SIG-M5 treated with dmso at 0.1 percent for 504 hours (cell line): ENCODE measurements at regions not wholly inside any gene's neighbourhood (a gene's known extent, or its start where the extent isn't known, plus 50 kb on each side); places are given as distances from the start of the nearest gene placed in this dataset.

Experiments
- DNase-seq: peaks from one replicate; lab custom pipeline; 2025; ENCODE audit not compliant: unreplicated experiment; lab: John Stamatoyannopoulos, UW

- DNase-seq, result no peak
These were observed 303.7 kb downstream of the KCNN2 start for GRCh38 chr5:114665551-114665950.

- no peak for DNase-seq
These were observed 298.9 kb downstream of the KCNN2 start for GRCh38 chr5:114660791-114661190.

DNA sequence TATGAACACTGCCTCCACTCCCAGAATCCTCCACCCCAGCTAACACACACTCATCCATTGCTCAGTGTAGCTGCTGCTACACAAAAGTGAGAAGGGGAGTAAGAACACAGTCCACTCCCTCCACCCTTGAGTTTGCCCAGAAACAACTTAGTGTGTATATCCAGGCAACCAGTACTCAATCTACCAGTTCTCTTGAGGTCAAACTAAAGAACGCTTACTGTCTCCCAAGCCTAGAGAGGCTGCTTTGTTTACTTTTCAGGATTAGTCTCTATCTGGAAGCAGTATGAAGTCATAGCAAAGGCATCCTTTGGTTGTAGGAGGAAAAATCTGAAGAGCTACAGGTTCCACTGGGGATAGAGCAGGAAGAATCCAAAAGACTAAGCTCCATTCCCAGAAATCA, 296.3 kb downstream of the KCNN2 start:
- DNase-seq, result no peak

DNA sequence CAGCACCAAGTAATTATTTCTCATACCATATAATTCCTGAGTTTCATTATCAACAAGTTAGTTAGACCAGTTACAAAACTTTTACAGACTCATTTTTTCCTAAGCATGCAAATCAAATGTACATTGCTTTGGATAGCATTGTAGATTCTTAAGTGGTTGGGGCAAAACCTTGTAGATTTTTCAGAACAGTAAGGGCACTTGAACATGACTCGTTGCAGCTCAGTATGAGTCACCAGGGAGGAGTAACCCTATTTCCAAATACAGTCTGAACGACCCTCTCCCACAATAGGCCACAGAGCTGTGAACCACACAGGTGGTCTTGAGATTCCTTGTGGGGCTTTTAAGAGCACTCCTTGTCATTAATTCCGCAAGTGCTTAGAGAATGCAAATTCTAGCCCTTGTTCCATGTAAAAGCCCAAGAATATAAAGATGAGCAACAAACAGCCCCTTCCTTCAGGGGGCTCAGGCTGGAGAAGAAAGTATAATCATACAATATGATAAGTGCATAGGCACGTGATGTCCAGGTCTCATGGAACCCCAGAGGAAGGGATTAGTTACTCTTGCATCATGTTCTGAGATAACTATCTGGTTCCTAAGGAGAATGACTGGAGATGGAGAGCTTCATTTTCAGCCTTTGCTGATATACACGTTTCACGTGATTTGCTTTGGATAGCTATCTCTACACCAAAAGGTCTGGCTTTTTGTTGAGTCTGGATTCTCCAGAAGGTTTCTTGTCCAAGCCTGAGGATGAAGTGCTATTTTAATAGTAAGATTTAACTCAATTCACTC, 295.7 kb downstream of the KCNN2 start:
- DNase-seq, result no peak

DNA sequence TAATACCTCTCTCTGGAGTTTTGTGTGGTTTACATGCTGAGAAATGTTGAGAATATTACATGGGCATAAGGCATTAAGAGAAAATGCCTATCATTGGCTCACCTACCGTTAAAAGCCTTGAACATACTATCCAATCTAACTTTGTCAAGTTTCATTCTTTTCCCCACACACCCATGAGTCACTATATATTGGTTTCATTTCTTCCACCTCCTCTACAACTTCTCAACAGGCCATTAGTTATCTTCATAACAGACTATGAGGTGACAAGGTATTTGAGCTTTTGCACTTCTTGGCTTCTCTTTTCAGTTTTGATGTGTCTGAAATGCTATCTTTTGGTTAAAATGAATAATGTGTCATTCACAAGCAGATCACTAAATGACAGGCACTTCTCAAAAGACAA, 288.0 kb downstream of the KCNN2 start:
- no peak for DNase-seq

GRCh38 chr5:114648940-114649339, 287.1 kb downstream of the KCNN2 start:
- no peak for DNase-seq

GRCh38 chr5:114644576-114644975, 282.7 kb downstream of the KCNN2 start:
- no peak for DNase-seq

GRCh38 chr5:114636271-114636670, 274.4 kb downstream of the KCNN2 start:
- DNase-seq, result no peak

DNA sequence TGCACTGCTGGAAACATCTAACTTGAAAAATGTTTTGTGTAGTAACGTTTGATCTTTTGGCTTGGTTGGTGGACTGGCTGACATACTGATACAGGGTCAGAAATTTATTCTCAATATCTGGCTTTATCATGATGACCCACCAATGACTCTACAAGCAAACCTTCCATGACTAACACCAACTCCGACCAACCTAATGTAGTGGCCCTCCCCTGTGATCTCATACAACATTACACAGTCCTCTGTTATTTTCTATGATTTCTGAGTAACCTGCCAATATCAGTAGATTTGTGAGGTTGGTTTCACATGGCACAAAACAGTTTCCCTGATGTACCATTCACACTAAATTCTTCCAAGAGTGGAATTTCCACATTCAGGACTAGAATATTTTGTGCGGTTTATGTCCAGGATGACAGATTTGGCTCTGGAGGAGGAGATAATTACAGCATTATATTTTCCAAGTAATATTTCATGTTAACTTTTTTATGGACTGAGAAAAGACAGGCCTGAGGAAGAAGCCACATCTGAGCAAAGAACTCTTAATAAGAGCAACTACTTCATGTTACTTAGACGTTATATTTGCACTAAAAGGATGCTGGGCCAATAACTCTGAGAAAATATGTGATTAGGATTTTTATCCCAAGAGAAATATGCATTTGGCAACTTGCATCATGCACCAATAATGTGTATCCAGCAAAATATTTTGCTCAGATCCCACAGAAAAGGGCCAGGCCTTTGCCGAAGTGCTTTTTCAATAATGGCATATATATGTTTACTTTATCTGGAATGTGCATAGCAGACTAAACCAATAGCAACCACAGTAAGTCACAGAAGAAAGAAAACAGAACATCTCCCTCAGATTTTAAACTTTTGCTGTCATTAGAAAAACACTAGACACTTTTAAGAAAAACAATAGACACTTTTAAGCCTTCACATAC, 273.4 kb downstream of the KCNN2 start:
- no peak for DNase-seq

GRCh38 chr5:114634517-114634916, 272.6 kb downstream of the KCNN2 start:
- no peak for DNase-seq

DNA sequence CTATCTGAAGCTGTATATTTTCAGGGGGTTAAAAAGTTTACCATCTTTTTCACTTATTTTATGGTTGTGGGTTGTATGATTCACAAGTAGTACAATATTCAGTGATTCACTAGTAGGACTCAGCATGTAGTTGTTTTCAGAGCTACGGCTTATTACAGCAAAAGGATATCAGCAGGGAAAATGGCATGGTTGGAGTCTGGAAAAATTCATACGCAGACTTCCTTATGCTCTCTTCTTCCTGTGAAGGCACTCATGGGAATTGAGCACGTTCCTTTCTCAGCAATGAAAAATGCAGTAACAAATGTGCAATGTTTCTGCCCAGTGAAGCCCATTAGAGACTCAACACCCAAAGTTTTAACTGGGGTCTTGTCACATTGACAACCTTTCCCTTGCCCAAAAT, 250.5 kb downstream of the KCNN2 start:
- no peak for DNase-seq

DNA sequence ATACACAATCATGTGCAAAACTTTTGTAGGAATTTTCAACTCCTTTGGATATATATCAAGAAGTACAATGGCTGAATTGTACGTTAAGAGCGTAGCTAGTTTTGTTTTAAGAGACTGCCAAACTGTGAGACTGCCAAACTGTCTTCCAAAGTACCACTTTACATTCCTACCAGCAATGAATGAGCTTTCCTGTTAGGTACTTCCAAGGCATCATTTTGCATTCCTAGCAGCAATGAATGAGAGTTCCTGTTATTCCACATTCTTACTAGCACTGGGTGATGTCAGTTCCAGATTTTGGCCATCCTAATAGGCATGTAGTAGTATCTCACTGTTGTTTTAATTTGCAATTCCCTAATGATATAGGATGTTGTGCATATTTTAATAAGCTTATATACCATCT, 219.3 kb downstream of the KCNN2 start:
- DNase-seq, result no peak

DNA sequence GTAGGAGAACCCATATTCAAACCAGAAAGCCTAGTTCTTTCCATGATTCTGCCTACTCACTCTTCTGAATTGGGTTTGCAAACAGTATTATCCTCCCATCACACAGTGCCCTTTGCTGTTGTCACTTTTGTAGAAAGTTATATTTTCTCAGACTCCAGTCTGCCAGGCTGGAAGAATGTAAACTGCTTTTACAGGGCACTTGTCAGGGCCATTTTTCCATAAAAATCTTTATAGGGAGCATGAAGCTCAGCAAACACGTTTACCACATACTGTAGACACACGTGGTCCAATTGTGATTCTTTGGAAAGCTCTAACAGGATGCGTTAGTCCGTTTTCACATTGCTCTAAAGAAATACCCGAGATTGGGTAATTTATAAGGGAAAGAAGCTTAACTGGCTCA, 204.0 kb downstream of the KCNN2 start:
- no peak for DNase-seq

GRCh38 chr5:114565139-114565538, 203.3 kb downstream of the KCNN2 start:
- DNase-seq, result no peak

- DNase-seq, result no peak
These were observed 199.5 kb downstream of the KCNN2 start for GRCh38 chr5:114561415-114561814.
